Caco-2 (cell line): ENCODE measurements at regions not wholly inside any gene's neighbourhood (a gene's known extent, or its start where the extent isn't known, plus 50 kb on each side); places are given as distances from the start of the nearest gene placed in this dataset.

Experiments used
- BruUV-seq: library from RNA; stranded (reverse); fragments of 400-500 nt; replicated peaks from 2 replicates; lab custom pipeline; 2021; lab: Mats Ljungman, UMichigan
- CTCF ChIA-PET: fragments of 300-600 bp; sonication (Branson Sonifier 250); formaldehyde crosslinking; loops from one replicate; lab custom pipeline; 2022; ENCODE audit warnings: antibody characterized with exemption; lab: Charles Lee
- POLR2A ChIA-PET: fragments of 300-600 bp; sonication (Branson Sonifier 250); formaldehyde crosslinking; loops from one replicate; lab custom pipeline; 2022; ENCODE audit warnings: antibody characterized with exemption; lab: Charles Lee
- DNase-seq, 2 experiments: peaks; one replicate each; pipeline versions ENCODE4 v3.0.0 to v3.0.0-alpha.2; 2020 to 2022
- H3K27me3 ChIP-seq: replicated peaks from 2 replicates; pipeline ENCODE4 v1.6.0; 2011; ENCODE audit warnings: low read length; ENCODE audit not compliant: control insufficient read depth, insufficient read depth
- H3K36me3 ChIP-seq: 2 replicates; pipeline ENCODE4 v1.5.1; 2011; ENCODE audit warnings: low read length; ENCODE audit not compliant: control insufficient read depth, insufficient read depth
- H3K4me1 ChIP-seq: fragments of 250-450 bp; sonication (Bioruptor Pico); 2 replicates; pipeline ENCODE4 v1.5.1; 2020; ENCODE audit warnings: mild to moderate bottlenecking
- H3K4me3 ChIP-seq: 2 replicates; pipeline ENCODE4 v1.5.1; 2011; ENCODE audit warnings: low read depth, mild to moderate bottlenecking, control low read depth, low read length
- H3K9me3 ChIP-seq: fragments of 250-450 bp; sonication (Bioruptor Pico); 2 replicates; pipeline ENCODE4 v1.5.1; 2020; ENCODE audit warnings: mild to moderate bottlenecking, moderate library complexity
- H3K27ac Mint-ChIP-seq: one replicate; pipeline ENCODE4 v1.8.0; 2022; ENCODE audit warnings: mixed read lengths; ENCODE audit not compliant: unreplicated experiment
- H3K27me3 Mint-ChIP-seq: one replicate; pipeline ENCODE4 v1.8.0; 2022; ENCODE audit warnings: mixed read lengths; ENCODE audit not compliant: insufficient read depth, unreplicated experiment
- H3K36me3 Mint-ChIP-seq: one replicate; pipeline ENCODE4 v1.8.0; 2022; ENCODE audit warnings: mild to moderate bottlenecking, mixed read lengths; ENCODE audit not compliant: insufficient read depth, unreplicated experiment
- H3K4me1 Mint-ChIP-seq: one replicate; pipeline ENCODE4 v1.8.0; 2022; ENCODE audit warnings: low read depth, mixed read lengths; ENCODE audit not compliant: unreplicated experiment
- H3K4me3 Mint-ChIP-seq: one replicate; pipeline ENCODE4 v1.8.0; 2022; ENCODE audit warnings: mild to moderate bottlenecking, moderate library complexity, mixed read lengths; ENCODE audit not compliant: unreplicated experiment
- H3K9me3 Mint-ChIP-seq: one replicate; pipeline ENCODE4 v1.8.0; 2022; ENCODE audit warnings: mixed read lengths; ENCODE audit not compliant: unreplicated experiment
- CTCF ChIP-seq, 2 experiments: fragments of 200-600 bp in 1 of 2; IDR thresholded peaks; 1 replicate in 1 of 2; 2 replicates in 1 of 2; pipeline versions ENCODE4 v1.5.1 to v1.8.0; 2011 to 2022; ENCODE audit warnings: antibody characterized with exemption in 1 of 2, control low read depth in 1 of 2, inconsistent platforms in 1 of 2, low read depth in 1 of 2, low read length in 1 of 2, mild to moderate bottlenecking in 1 of 2, moderate library complexity in 1 of 2; ENCODE audit not compliant: insufficient read depth in 1 of 2, severe bottlenecking in 1 of 2, unreplicated experiment in 1 of 2
- intact Hi-C: fragments of 100-400 bp; cut with micrococcal nuclease; formaldehyde crosslinking; loops from one replicate; pipeline ENCODE4 v1.10.0; 2022; ENCODE audit not compliant: unreplicated experiment

GRCh38 chr7:116421298-116421697, 78.2 kb upstream of the CAV2 start:
- H3K4me1 Mint-ChIP-seq = peaks cover 9% of the 10 kb centered on the region
- H3K27me3 Mint-ChIP-seq = no peaks in the 10 kb centered on the region
- no peak overlapping the region for H3K27ac Mint-ChIP-seq
- no peak for DNase-seq
- Histone ChIP-seq H3K36me3 (no peaks in the 10 kb centered on the region), H3K4me3 (no peak overlapping the region), H3K9me3 (no peaks in the 10 kb centered on the region), H3K27me3 (no peaks in the 10 kb centered on the region), H3K4me1 (peaks cover 7% of the 10 kb centered on the region; the same call in 1 of the 2 replicates)
- no peaks in the 10 kb centered on the region for H3K9me3 Mint-ChIP-seq
- intact Hi-C loops = no loop called here
- CTCF ChIA-PET = no interaction called here
- H3K36me3 Mint-ChIP-seq = no peaks in the 10 kb centered on the region
- H3K4me3 Mint-ChIP-seq = no peak overlapping the region
- BruUV-seq = no TSS peak
- TF ChIP-seq CTCF (IDR thresholded peaks at IDR 0.05; ENCODE audit: insufficient read depth in 1 of 2, low read depth in 1 of 2, low read length in 1 of 2, severe bottlenecking in 1 of 2, unreplicated experiment in 1 of 2) = no peak
- POLR2A ChIA-PET = interaction anchor here (0.7 kb wide), 1 partner anchor 111 kb away, joined by 3 read pairs; no protein-coding TSS in a partner anchor

- POLR2A ChIA-PET = no interaction called here
- no peak for TF ChIP-seq CTCF (IDR thresholded peaks at IDR 0.05; ENCODE audit: insufficient read depth in 1 of 2, low read depth in 1 of 2, low read length in 1 of 2, severe bottlenecking in 1 of 2, unreplicated experiment in 1 of 2)
Observed at GRCh38 chr7:116422683-116423082, 76.9 kb upstream of the CAV2 start.

GRCh38 chr7:116423499-116423898, 76.0 kb upstream of the CAV2 start:
- DNase-seq = no peak
- peaks cover 9% of the 10 kb centered on the region; the same call in 1 of the 2 replicates for H3K4me1 ChIP-seq
- H3K9me3 Mint-ChIP-seq = no peaks in the 10 kb centered on the region
- intact Hi-C loops = no loop called here
- no peak overlapping the region for H3K4me3 ChIP-seq
- ChIA-PET CTCF (no interaction called here), POLR2A (no interaction called here)
- no peak for TF ChIP-seq CTCF (IDR thresholded peaks at IDR 0.05; ENCODE audit: insufficient read depth in 1 of 2, low read depth in 1 of 2, low read length in 1 of 2, severe bottlenecking in 1 of 2, unreplicated experiment in 1 of 2)
- H3K36me3 ChIP-seq = no peaks in the 10 kb centered on the region
- no peaks in the 10 kb centered on the region for H3K36me3 Mint-ChIP-seq
- H3K4me3 Mint-ChIP-seq = no peak overlapping the region
- no peaks in the 10 kb centered on the region for H3K9me3 ChIP-seq
- H3K4me1 Mint-ChIP-seq = peaks cover 6% of the 10 kb centered on the region
- no TSS peak for BruUV-seq
- no peak overlapping the region for H3K27ac Mint-ChIP-seq
- H3K27me3 ChIP-seq = no peaks in the 10 kb centered on the region
- H3K27me3 Mint-ChIP-seq = no peaks in the 10 kb centered on the region

More at GRCh38 chr7:116422683-116423082, 76.9 kb upstream of the CAV2 start:
- Mint-ChIP-seq H3K4me1 (peaks cover 9% of the 10 kb centered on the region), H3K9me3 (no peaks in the 10 kb centered on the region), H3K27ac (no peak overlapping the region), H3K4me3 (no peak overlapping the region), H3K36me3 (no peaks in the 10 kb centered on the region), H3K27me3 (no peaks in the 10 kb centered on the region)
- BruUV-seq = no TSS peak
- CTCF ChIA-PET = no interaction called here
- no peak for DNase-seq
- intact Hi-C loops = no loop called here
- no peak overlapping the region for H3K4me3 ChIP-seq
- no peaks in the 10 kb centered on the region for H3K9me3 ChIP-seq
- no peaks in the 10 kb centered on the region for H3K27me3 ChIP-seq
- no peaks in the 10 kb centered on the region for H3K36me3 ChIP-seq
- H3K4me1 ChIP-seq = peaks cover 9% of the 10 kb centered on the region; the same call in 1 of the 2 replicates
